CD4-positive, alpha-beta memory T cell (primary cell): ENCODE measurements at regions not wholly inside any gene's neighbourhood (a gene's known extent, or its start where the extent isn't known, plus 50 kb on each side); places are given as distances from the start of the nearest gene placed in this dataset.

Experiments
- CTCF ChIA-PET: fragments of 350-600 bp; sonication (Branson Sonifier 250); formaldehyde crosslinking; loops from one replicate; lab custom pipeline; 2021; ENCODE audit warnings: inconsistent platforms; ENCODE audit not compliant: partially characterized antibody; lab: Charles Lee
- POLR2A ChIA-PET: fragments of 350-600 bp; sonication (Branson Sonifier 250); formaldehyde crosslinking; loops from one replicate; lab custom pipeline; 2021; ENCODE audit not compliant: partially characterized antibody; lab: Charles Lee
- DNase-seq, 5 donors: peaks; one replicate each; pipeline versions ENCODE4 v3.0.0 to v3.0.0-alpha.2; 2020 to 2022; ENCODE audit warnings: mixed read lengths in 1 of 5
- H3K27ac ChIP-seq: one replicate; pipeline ENCODE4 v1.7.0; 2013; ENCODE audit warnings: low read depth, low read length
- H3K27me3 ChIP-seq: 2 replicates; pipeline ENCODE4 v1.7.0; 2013; ENCODE audit warnings: mild to moderate bottlenecking, low read length, moderate library complexity; ENCODE audit not compliant: insufficient read depth
- H3K36me3 ChIP-seq: 2 replicates; pipeline ENCODE4 v1.7.0; 2013; ENCODE audit warnings: mild to moderate bottlenecking, low read length, moderate library complexity; ENCODE audit not compliant: insufficient read depth
- H3K4me1 ChIP-seq: 2 replicates; pipeline ENCODE4 v1.7.0; 2013; ENCODE audit warnings: mild to moderate bottlenecking, low read length, moderate library complexity; ENCODE audit not compliant: insufficient read depth
- H3K4me3 ChIP-seq, 2 donors: one replicate each; pipeline ENCODE4 v1.7.0; 2013; ENCODE audit warnings: low read length in 2 of 2, mild to moderate bottlenecking in 1 of 2
- H3K9me3 ChIP-seq, 2 donors: one replicate each; pipeline ENCODE4 v1.7.0; 2013; ENCODE audit warnings: low read length in 2 of 2, control low read depth in 1 of 2; ENCODE audit not compliant: control insufficient read depth in 1 of 2
- H3K27ac Mint-ChIP-seq, 7 donors: one replicate each; pipeline ENCODE4 v1.8.0; 2020 to 2021; ENCODE audit warnings: mixed read lengths in 7 of 7, mild to moderate bottlenecking in 6 of 7, inconsistent platforms in 3 of 7, moderate library complexity in 3 of 7
- H3K27me3 Mint-ChIP-seq, 2 donors: one replicate each; pipeline ENCODE4 v1.8.0; 2020 to 2021; ENCODE audit warnings: mixed read lengths in 2 of 2
- H3K36me3 Mint-ChIP-seq, 2 donors: one replicate each; pipeline ENCODE4 v1.8.0; 2020 to 2021; ENCODE audit warnings: mixed read lengths in 2 of 2, inconsistent platforms in 1 of 2, mild to moderate bottlenecking in 1 of 2
- H3K4me1 Mint-ChIP-seq, 4 donors: one replicate each; pipeline ENCODE4 v1.8.0; 2020 to 2021; ENCODE audit warnings: mixed read lengths in 4 of 4, mild to moderate bottlenecking in 1 of 4
- H3K4me3 Mint-ChIP-seq, 8 donors: one replicate each; pipeline ENCODE4 v1.8.0; 2020 to 2021; ENCODE audit warnings: mixed read lengths in 8 of 8, mild to moderate bottlenecking in 7 of 8, moderate library complexity in 6 of 8, inconsistent platforms in 3 of 8
- H3K9me3 Mint-ChIP-seq, 8 donors: one replicate each; pipeline ENCODE4 v1.8.0; 2020 to 2021; ENCODE audit warnings: mixed read lengths in 8 of 8, mild to moderate bottlenecking in 5 of 8, inconsistent platforms in 3 of 8, moderate library complexity in 1 of 8
- intact Hi-C: fragments of 100-400 bp; cut with micrococcal nuclease; formaldehyde crosslinking; loops from one replicate; pipeline ENCODE4 v1.15.1; 2023

GRCh38 chr7:25906003-25906402 lies 246.0 kb upstream of the NFE2L3 start:
- no peaks in the 10 kb centered on the region for H3K36me3 Mint-ChIP-seq
- no peak overlapping the region for H3K27ac Mint-ChIP-seq
- ChIA-PET CTCF (interaction anchor here (7.3 kb wide), 1 partner anchor 10 kb away, joined by 82 read pairs; no protein-coding TSS in a partner anchor), POLR2A (no interaction called here)
- intact Hi-C loops = no loop called here
- no peaks in the 10 kb centered on the region for H3K9me3 Mint-ChIP-seq
- no peak overlapping the region for H3K27ac ChIP-seq
- peaks cover 0 to 2% of the 10 kb centered on the region in 2 donors for H3K27me3 Mint-ChIP-seq
- H3K9me3 ChIP-seq = no peaks in the 10 kb centered on the region
- no peaks in the 10 kb centered on the region for H3K4me1 Mint-ChIP-seq
- DNase-seq = no peak
- H3K4me3 ChIP-seq = no peak overlapping the region
- H3K4me1 ChIP-seq = no peaks in the 10 kb centered on the region
- H3K36me3 ChIP-seq = no peaks in the 10 kb centered on the region
- H3K27me3 ChIP-seq = no peaks in the 10 kb centered on the region
- H3K4me3 Mint-ChIP-seq = no peak overlapping the region

GRCh38 chr7:25906760-25907159 lies 245.2 kb upstream of the NFE2L3 start:
- POLR2A ChIA-PET = no interaction called here
- no peaks in the 10 kb centered on the region for H3K36me3 Mint-ChIP-seq
- intact Hi-C loops = no loop called here

GRCh38 chr7:25907214-25907613 lies 244.8 kb upstream of the NFE2L3 start:
- Histone ChIP-seq H3K36me3 (no peaks in the 10 kb centered on the region), H3K27ac (no peak overlapping the region), H3K4me1 (no peaks in the 10 kb centered on the region), H3K4me3 (no peak overlapping the region), H3K9me3 (no peaks in the 10 kb centered on the region), H3K27me3 (no peaks in the 10 kb centered on the region)
- no peaks in the 10 kb centered on the region for H3K4me1 Mint-ChIP-seq
- peaks cover 4 to 6% of the 10 kb centered on the region in 2 donors for H3K27me3 Mint-ChIP-seq
- intact Hi-C loops = no loop called here
- peak overlapping the region in 1 of 7 donors; percentile 23 for H3K27ac Mint-ChIP-seq
- CTCF ChIA-PET = interaction anchor here (7.3 kb wide), 1 partner anchor 12 kb away, joined by 82 read pairs; no protein-coding TSS in a partner anchor
- H3K4me3 Mint-ChIP-seq = no peak overlapping the region
- H3K9me3 Mint-ChIP-seq = no peaks in the 10 kb centered on the region
- H3K36me3 Mint-ChIP-seq = no peaks in the 10 kb centered on the region
- no peak for DNase-seq
- POLR2A ChIA-PET = no interaction called here

More at GRCh38 chr7:25906760-25907159, 245.2 kb upstream of the NFE2L3 start:
- H3K9me3 ChIP-seq = no peaks in the 10 kb centered on the region
- no peaks in the 10 kb centered on the region for H3K36me3 ChIP-seq
- H3K27me3 ChIP-seq = no peaks in the 10 kb centered on the region
- no peaks in the 10 kb centered on the region for H3K4me1 ChIP-seq
- no peak overlapping the region for H3K27ac ChIP-seq
- no peak for DNase-seq
- Mint-ChIP-seq H3K27me3 (peaks cover 1 to 4% of the 10 kb centered on the region in 2 donors), H3K4me3 (no peak overlapping the region), H3K9me3 (no peaks in the 10 kb centered on the region), H3K27ac (no peak overlapping the region), H3K4me1 (no peaks in the 10 kb centered on the region)
- CTCF ChIA-PET = interaction anchor here (7.3 kb wide), 1 partner anchor 11 kb away, joined by 82 read pairs; no protein-coding TSS in a partner anchor
- H3K4me3 ChIP-seq = no peak overlapping the region

GRCh38 chr7:25907731-25908130 lies 244.3 kb upstream of the NFE2L3 start:
- H3K9me3 Mint-ChIP-seq = no peaks in the 10 kb centered on the region
- no peaks in the 10 kb centered on the region for H3K36me3 Mint-ChIP-seq
- H3K4me1 Mint-ChIP-seq = no peaks in the 10 kb centered on the region
- intact Hi-C loops = no loop called here
- no peak overlapping the region for H3K4me3 Mint-ChIP-seq
- no peak overlapping the region for H3K27ac ChIP-seq
- no peak overlapping the region for H3K4me3 ChIP-seq
- no peaks in the 10 kb centered on the region for H3K4me1 ChIP-seq
- peaks cover 4 to 6% of the 10 kb centered on the region in 2 donors for H3K27me3 Mint-ChIP-seq
- H3K9me3 ChIP-seq = no peaks in the 10 kb centered on the region
- no peaks in the 10 kb centered on the region for H3K27me3 ChIP-seq
- no peak overlapping the region for H3K27ac Mint-ChIP-seq
- no peaks in the 10 kb centered on the region for H3K36me3 ChIP-seq
- ChIA-PET POLR2A (no interaction called here), CTCF (interaction anchor here (7.3 kb wide), 1 partner anchor 12 kb away, joined by 82 read pairs; no protein-coding TSS in a partner anchor)
- DNase-seq = no peak

- no peaks in the 10 kb centered on the region for H3K4me1 ChIP-seq
- H3K4me3 Mint-ChIP-seq = no peak overlapping the region
- no peak overlapping the region for H3K4me3 ChIP-seq
- no peaks in the 10 kb centered on the region for H3K36me3 ChIP-seq
- H3K27ac Mint-ChIP-seq = no peak overlapping the region
- H3K27me3 ChIP-seq = no peaks in the 10 kb centered on the region
- H3K4me1 Mint-ChIP-seq = no peaks in the 10 kb centered on the region
- no peaks in the 10 kb centered on the region for H3K9me3 ChIP-seq
- peaks cover 6 to 8% of the 10 kb centered on the region in 2 donors for H3K27me3 Mint-ChIP-seq
- no peak overlapping the region for H3K27ac ChIP-seq
- no peaks in the 10 kb centered on the region for H3K36me3 Mint-ChIP-seq
- intact Hi-C loops = no loop called here
- no peaks in the 10 kb centered on the region for H3K9me3 Mint-ChIP-seq
- ChIA-PET POLR2A (no interaction called here), CTCF (interaction anchor here (7.3 kb wide), 1 partner anchor 13 kb away, joined by 82 read pairs; no protein-coding TSS in a partner anchor)
- no peak for DNase-seq
Measured at GRCh38 chr7:25908154-25908949, 243.6 kb upstream of the NFE2L3 start.

DNA sequence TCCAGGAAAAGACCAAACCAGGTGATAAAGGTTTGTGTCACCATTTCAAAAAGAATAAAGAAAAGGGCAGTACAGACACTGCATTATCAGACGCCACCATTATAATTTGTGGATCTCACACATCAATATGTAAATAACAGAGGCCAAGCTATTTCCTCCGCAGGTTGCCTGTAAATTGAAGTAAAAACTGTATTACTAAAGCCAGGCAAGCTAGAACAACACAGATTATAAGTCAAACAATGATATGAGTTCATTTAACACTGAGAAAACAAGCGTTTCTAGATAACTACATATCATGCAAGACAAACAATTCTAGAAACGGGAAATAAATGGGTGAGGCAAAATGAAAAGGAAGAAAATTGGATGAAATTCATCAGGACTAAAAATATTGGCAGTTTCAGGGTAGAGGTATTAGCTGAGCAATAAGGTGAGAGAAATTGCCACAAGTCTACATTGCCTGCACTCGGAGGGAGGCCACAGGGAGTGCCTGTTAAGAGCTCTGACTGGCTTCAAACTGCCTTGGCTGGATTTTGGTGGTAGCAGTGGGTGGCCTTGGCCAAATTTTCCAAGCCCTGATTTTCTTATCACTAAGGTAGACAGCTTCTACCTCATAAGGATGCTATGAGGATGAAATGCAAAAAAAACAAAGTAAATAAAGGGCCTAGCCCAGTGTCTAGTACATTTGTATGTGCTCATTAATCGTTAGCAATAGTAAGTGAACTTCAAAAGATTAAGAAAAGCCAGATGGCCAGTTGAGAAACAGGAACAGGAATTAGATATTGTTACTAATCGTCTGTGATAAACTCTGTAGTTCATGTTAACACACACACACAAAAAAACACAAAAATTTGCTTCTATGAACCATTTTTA lies 240.0 kb upstream of the NFE2L3 start:
- H3K9me3 Mint-ChIP-seq = no peaks in the 10 kb centered on the region
- POLR2A ChIA-PET = no interaction called here
- no peak overlapping the region for H3K27ac Mint-ChIP-seq
- Histone ChIP-seq H3K36me3 (no peaks in the 10 kb centered on the region), H3K4me1 (no peaks in the 10 kb centered on the region), H3K27ac (no peak overlapping the region), H3K27me3 (no peaks in the 10 kb centered on the region), H3K9me3 (no peaks in the 10 kb centered on the region), H3K4me3 (no peak overlapping the region)
- intact Hi-C loops = no loop called here
- no peaks in the 10 kb centered on the region for H3K4me1 Mint-ChIP-seq
- peaks cover 13 to 21% of the 10 kb centered on the region in 2 donors for H3K27me3 Mint-ChIP-seq
- no peak for DNase-seq
- H3K4me3 Mint-ChIP-seq = no peak overlapping the region
- CTCF ChIA-PET = no interaction called here
- H3K36me3 Mint-ChIP-seq = peaks cover 0 to 5% of the 10 kb centered on the region in 2 donors

DNA sequence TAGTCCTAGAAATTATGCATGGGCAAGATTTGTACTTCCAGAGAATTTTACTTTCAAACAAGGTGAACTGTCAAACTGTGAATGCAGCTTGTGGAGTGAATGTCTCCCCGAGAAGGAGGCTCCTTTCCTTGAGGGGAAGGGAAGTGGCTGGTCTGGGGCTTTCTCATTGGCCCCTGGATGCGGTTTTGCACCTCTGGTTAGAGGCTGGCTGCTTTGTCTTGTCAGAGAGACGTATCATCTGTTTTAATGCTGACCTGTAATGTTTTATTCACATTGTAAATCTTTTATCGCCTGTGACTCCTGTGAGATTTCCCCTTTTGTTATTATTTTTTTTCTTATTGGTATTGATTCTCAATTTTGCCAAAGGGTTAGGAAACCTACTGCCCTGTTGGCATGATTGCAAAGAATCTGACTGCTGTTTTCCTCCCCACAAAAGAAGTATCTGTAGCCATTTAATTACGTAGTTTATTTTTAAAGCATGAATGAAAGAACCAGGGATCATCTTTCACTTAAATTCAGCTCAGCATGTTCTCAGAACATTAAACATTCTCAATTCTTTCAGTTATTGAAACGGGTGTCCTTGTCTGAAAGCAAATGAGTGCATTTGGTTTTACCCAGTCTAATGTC lies 238.3 kb upstream of the NFE2L3 start:
- Mint-ChIP-seq H3K4me3 (no peak overlapping the region), H3K9me3 (peaks cover 2 to 16% (median 11%) of the 10 kb centered on the region in 8 donors), H3K4me1 (no peaks in the 10 kb centered on the region), H3K36me3 (peaks cover 4 to 10% of the 10 kb centered on the region in 2 donors), H3K27ac (no peak overlapping the region), H3K27me3 (peaks cover 17 to 25% of the 10 kb centered on the region in 2 donors)
- Histone ChIP-seq H3K4me1 (no peaks in the 10 kb centered on the region), H3K27ac (no peak overlapping the region), H3K4me3 (no peak overlapping the region), H3K9me3 (no peaks in the 10 kb centered on the region), H3K36me3 (no peaks in the 10 kb centered on the region), H3K27me3 (no peaks in the 10 kb centered on the region)
- DNase-seq = no peak
- intact Hi-C loops = no loop called here
- CTCF ChIA-PET = no interaction called here
- POLR2A ChIA-PET = no interaction called here
